Frontal cortex (tissue), 3 donors: ENCODE measurements at regions not wholly inside any gene's neighbourhood (a gene's known extent, or its start where the extent isn't known, plus 50 kb on each side); places are given as distances from the start of the nearest gene placed in this dataset.

Experiments
- DNase-seq, 2 donors: peaks; one replicate each; pipeline ENCODE4 v3.0.0; 2012; ENCODE audit warnings: low spot score in 2 of 2
- FAIRE-seq: peaks from 2 replicates; lab custom pipeline; 2012; peaks lifted over from hg19 to GRCh38; lab: Jason Lieb, UNC
- donor health status: control.
- donor health status: control.
- donor health status: control.

GRCh38 chr6:71114544-71114943 lies 157.7 kb upstream of the B3GAT2 start:
- no peak for DNase-seq
- FAIRE-seq: no peak

GRCh38 chr6:71114986-71115385 lies 158.1 kb upstream of the B3GAT2 start:
- DNase-seq (no peak), FAIRE-seq (no peak)

DNA sequence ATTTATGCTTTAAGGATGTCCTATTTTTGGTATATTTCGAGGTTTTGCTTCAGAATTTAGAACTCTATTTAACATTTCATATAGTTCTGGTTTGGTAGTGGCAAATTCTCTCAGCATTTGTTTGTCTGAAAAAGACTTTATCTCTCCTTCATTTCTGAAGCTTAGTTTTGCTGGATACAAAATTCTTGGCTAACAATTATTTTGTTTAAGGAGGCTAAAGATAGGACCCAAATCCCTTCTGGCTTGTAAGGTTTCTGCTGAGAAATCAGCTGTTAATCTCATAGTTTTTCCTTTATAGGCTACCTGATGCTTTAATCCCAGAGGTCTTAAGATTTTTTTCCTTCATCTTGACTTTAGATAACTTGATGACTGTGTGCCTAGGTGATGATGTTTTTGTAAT lies 162.7 kb upstream of the B3GAT2 start:
- DNase-seq: no peak
- no peak for FAIRE-seq

DNA sequence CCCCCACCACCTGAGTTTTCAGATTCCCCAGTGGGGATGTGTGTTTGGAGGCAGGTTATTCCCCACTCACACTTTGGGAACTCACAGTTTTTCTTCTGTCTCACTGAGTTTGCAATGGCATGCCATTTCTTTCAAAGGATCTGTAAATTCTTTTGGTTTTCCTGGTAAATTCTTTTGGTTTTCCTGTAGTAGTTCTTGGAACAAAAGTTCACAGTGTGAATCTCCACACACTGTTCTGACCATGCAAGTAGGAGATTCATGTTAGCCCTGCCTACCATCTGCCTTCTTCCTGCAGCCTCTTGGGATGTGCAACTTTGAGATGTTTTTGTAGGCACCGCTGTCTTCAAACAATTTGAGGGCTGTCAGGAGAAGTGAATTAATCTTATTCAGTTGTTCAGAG lies 165.6 kb upstream of the OGFRL1 start:
- no peak for DNase-seq
- no peak for FAIRE-seq

- FAIRE-seq: no peak
- DNase-seq: no peak
These were observed 164.3 kb upstream of the OGFRL1 start for GRCh38 chr6:71124340-71124739.

- no peak for FAIRE-seq
These were observed 163.4 kb upstream of the OGFRL1 start for GRCh38 chr6:71125216-71125615.

GRCh38 chr6:71126506-71126905 lies 162.1 kb upstream of the OGFRL1 start:
- FAIRE-seq (no peak), DNase-seq (no peak)

More at GRCh38 chr6:71125216-71125615, 163.4 kb upstream of the OGFRL1 start:
- no peak for DNase-seq

- FAIRE-seq: no peak
- DNase-seq: no peak
These were observed 161.2 kb upstream of the OGFRL1 start for GRCh38 chr6:71127374-71127773.

DNA sequence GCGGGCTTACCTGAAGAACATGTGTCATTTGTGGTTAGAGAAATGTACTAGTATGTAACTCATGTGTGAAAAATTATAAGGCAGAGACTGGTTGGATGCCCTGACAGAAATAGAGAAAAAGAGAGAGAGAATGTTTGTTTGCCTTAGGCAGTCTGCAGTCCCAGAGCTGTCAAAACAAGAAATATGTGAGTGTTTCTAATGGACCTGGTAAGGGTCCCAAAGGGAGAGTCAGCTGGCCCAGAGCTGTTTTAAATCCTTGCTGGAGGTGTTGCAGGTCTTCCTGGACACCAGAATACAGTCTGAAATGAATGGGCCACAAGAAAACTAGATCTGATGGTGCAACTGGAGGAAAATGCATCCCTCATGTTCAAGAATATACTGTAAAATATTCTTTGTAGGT lies 158.3 kb upstream of the OGFRL1 start:
- DNase-seq (no peak), FAIRE-seq (no peak)

GRCh38 chr6:71134929-71135642 lies 153.5 kb upstream of the OGFRL1 start:
- FAIRE-seq: no peak
- no peak for DNase-seq

DNA sequence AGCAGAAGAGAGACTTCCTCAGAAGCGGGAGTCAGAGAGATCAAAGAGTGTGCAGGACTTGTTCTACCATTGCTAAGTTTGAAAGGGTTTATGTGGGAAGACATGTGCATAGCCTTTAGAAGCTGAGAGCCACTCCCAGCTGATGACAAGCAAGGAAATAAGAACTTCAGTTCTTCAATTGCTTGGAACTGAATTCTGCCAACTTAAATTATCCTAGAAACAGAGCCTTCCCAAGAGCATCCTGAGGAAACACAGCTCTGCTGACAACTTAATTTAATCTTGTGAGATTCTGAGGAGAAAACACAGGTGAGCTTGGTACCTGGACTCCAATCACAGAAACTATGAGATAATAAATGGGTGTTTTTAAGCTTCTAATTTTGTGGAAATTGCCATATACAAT lies 150.6 kb upstream of the OGFRL1 start:
- DNase-seq: no peak
- FAIRE-seq: no peak

GRCh38 chr6:71138376-71138775 lies 150.2 kb upstream of the OGFRL1 start:
- DNase-seq: no peak
- no peak for FAIRE-seq

DNA sequence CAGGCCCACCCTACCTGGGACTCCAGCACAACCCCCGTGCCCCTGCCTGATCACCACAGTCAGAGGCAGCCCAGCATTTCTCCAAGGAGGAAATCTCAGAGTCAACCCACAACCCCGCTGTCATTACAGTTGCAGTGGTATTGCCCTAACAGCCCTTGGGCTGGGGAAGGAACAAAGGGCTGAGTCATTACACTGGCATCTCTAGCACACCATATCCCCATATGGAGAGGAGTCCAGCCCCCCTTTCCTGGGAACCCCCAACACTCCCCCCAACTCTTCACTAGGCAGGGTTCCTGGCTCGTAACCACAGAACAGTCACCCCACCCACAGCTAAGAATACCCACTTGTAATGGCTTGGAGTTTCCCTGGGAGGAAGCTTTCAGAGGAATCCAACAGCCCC lies 149.4 kb upstream of the OGFRL1 start:
- FAIRE-seq: no peak
- DNase-seq: no peak

DNA sequence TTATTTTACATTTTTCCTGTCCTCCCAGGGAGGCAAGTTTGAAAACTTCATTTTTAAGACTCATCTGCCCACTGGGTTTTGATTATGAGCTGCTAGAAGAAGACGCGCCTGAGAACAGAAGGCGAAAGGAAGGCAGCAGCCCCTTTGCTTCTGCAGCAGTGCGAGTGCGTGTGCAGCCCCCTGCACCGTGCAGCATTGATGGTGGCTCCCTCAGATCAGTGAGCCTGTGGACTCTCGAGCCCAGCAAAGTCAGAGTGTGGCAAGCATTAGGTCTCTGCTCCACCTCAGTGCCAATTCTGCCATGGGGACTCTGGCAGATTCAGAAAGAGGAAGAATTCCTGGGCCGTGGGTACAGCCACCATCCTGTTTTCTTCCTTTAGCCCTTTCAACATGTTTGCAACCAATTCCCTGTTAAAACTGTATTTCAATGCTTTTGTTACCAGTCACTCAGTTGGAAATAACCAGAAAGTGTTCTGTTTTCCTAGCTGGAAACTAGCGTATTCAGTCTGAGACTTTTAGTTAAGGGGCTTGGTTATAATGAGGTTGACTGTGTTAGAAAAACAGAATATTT lies 134.8 kb upstream of the OGFRL1 start:
- FAIRE-seq (no peak), DNase-seq (no peak)

DNA sequence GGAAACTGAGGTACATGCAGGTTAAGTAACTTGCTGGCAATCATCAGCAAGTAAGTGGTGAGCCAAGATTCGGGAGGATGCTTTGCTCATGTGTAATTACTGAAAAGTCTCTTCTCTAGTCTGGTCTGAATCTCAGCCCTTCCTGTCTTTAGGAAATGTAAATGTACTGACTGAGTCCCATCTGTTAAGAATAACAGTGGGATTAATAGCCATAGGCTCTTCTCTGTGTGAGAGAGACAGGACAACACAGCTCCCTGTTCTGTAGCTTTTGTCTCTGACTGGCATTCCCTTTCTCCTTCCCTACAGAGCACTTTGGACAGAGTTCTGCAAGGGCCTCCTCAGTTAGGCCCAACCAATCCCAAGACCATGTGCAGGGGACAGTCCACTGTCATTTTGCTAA lies 131.3 kb upstream of the OGFRL1 start:
- no peak for DNase-seq
- no peak for FAIRE-seq

DNA sequence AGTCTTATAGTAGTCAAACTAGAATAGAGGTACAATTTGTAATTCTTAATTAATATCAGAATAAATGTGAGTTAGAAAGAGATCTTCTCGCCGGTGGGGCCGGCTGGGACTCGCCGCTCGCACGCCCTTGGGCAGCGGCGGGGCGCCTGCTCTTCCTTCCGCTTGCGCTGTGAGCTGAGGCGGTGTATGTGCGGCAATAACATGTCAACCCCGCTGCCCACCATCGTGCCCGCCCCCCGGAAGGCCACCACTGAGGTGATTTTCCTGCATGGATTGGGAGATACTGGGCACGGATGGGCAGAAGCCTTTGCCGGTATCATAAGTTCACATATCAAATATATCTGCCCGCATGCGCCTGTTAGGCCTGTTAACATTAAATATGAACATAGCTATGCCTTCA lies 123.7 kb upstream of the OGFRL1 start:
- DNase-seq: no peak
- no peak for FAIRE-seq

- DNase-seq: no peak
- no peak for FAIRE-seq
These were observed 120.3 kb upstream of the OGFRL1 start for GRCh38 chr6:71168233-71168765.

DNA sequence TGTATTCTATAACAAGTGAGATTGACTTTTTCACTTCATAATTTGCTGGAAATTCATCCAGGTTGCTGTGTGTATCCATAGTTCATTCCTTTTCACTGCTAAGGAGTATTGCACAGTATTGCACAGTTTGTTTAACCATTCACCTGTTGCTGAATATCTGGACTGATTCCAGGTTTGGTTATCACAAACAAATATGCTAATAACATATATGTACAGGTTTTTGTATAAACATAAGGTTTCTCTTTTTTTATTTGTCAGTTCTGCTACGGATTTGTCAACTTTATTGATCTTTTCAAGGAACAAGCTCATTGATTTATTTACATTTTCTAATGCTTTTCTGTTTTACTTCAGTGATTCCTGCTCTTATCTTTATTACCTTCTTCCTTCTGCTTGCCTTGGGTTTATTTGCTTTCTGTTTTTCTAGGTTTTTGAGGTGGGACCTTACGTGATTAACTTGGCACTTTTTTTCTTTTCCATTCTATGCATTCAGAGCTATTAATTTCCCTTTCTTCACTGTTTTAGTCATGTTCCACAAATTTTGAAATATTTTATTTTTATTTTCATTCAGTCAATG lies 117.0 kb upstream of the OGFRL1 start:
- FAIRE-seq (no peak), DNase-seq (no peak)

GRCh38 chr6:71179249-71179885 lies 109.2 kb upstream of the OGFRL1 start:
- no peak for DNase-seq
- FAIRE-seq: no peak

GRCh38 chr6:71181565-71181964 lies 107.0 kb upstream of the OGFRL1 start:
- FAIRE-seq: no peak

GRCh38 chr6:71187141-71187540 lies 101.5 kb upstream of the OGFRL1 start:
- FAIRE-seq: no peak
- no peak for DNase-seq

More at GRCh38 chr6:71181565-71181964, 107.0 kb upstream of the OGFRL1 start:
- DNase-seq: no peak
